T1000 (cell line): ENCODE measurements at regions not wholly inside any gene's neighbourhood (a gene's known extent, or its start where the extent isn't known, plus 50 kb on each side); places are given as distances from the start of the nearest gene placed in this dataset.
A peak's percentile ranks its signal among the peaks of the same experiment; 100 is the strongest.

Experiments used
- DNase-seq: peaks from one replicate; lab custom pipeline; 2025; ENCODE audit warnings: mixed read lengths; lab: John Stamatoyannopoulos, UW

GRCh38 chr18:33817096-33817495, 239.1 kb downstream of the ASXL3 start:
- DNase-seq: peak; percentile 43

GRCh38 chr18:33814546-33814945, 236.5 kb downstream of the ASXL3 start:
- no peak for DNase-seq

DNA sequence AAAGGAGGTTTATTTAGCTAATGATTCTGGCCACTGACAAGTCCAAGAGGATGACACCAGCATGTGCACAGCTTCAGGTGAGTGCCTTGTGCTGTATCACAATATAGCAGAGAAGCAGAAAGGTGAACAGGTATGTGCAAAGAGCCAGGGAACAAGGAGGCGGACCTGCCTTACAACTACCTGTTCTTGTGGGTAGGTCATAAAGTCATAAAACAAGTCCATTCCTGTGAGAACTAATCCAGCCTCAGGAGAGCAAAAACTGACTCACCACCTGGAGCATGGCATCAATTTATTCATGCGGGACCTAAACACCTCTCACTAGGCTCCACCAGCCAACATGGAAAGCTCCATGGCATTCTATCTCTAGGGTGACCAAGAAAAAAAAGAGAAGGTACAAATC, 234.2 kb downstream of the ASXL3 start:
- no peak for DNase-seq

DNA sequence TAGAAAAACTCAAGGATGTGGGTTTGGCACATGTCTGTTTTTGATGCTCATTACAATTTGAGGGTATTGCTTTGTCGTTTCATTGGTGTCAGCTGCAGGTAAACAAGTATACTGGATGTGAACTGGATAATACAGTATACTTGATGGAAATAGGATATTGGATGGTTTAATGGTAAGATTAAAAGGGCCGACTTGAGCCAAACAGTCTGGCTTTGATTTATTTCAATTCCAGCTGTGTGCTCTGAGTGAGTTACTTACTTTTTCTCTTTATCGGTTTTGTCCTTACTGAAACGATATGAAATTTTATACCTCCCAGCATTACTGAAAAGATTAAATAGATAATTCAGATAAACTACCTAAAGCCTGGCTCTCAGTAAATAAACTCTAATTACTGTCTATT, 227.6 kb downstream of the ASXL3 start:
- DNase-seq: no peak

- DNase-seq: no peak
These were observed 226.2 kb downstream of the ASXL3 start for GRCh38 chr18:33804258-33804657.

DNA sequence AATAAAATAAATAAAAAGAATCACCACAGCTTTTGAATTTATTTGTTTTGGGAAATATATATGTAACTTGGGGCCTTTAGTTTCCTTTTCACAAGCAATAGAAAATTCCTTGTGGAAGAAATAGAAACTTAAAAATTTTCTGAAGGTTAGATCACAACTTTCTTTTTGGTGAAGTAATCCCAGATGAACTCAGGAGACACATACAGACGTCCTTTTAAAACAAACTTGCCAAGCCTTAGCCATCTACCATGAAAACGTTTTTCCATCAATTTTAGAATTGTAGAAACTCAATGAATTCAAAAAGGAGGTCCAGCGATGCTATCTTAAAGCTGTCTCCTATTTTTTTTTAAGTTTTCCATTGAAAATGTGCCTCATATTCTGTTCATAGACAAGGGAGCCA, 225.6 kb downstream of the ASXL3 start:
- no peak for DNase-seq

GRCh38 chr18:33802955-33803354, 224.9 kb downstream of the ASXL3 start:
- DNase-seq: no peak
